T-helper 1 cell treated with Interleukin-12 subunit alpha and Interleukin-12 subunit beta and Interleukin-4 antibody, amounts not matched to agents 30 μg/mL and 1 μg/mL, for 36 hours (primary cell): ENCODE measurements at regions not wholly inside any gene's neighbourhood (a gene's known extent, or its start where the extent isn't known, plus 50 kb on each side); places are given as distances from the start of the nearest gene placed in this dataset.
"Not testable (repeated sequence)": the region's sequence is repeated elsewhere in the genome, so short reads cannot be mapped to it uniquely, and the experiment has no call there.

Experiments
- H3K27ac Mint-ChIP-seq: one replicate; pipeline ENCODE4 v1.8.0; 2021; ENCODE audit warnings: mild to moderate bottlenecking, mixed read lengths
- H3K27me3 Mint-ChIP-seq: one replicate; pipeline ENCODE4 v1.8.0; 2021; ENCODE audit warnings: low read depth, mixed read lengths
- H3K36me3 Mint-ChIP-seq: one replicate; pipeline ENCODE4 v1.8.0; 2021; ENCODE audit warnings: low read depth, mixed read lengths
- H3K4me1 Mint-ChIP-seq: one replicate; pipeline ENCODE4 v1.8.0; 2021; ENCODE audit warnings: low read depth, mixed read lengths
- H3K4me3 Mint-ChIP-seq: one replicate; pipeline ENCODE4 v1.8.0; 2021; ENCODE audit warnings: mild to moderate bottlenecking, moderate library complexity, mixed read lengths
- H3K9me3 Mint-ChIP-seq: one replicate; pipeline ENCODE4 v1.8.0; 2021; ENCODE audit warnings: mixed read lengths

GRCh38 chr16:87198881-87199280, 118.3 kb downstream of the C16orf95 start:
- Mint-ChIP-seq H3K4me3 (no peak overlapping the region), H3K36me3 (no peaks in the 10 kb centered on the region), H3K27me3 (peaks cover under 1% of the 10 kb centered on the region), H3K9me3 (peaks cover 3% of the 10 kb centered on the region), H3K27ac (no peak overlapping the region), H3K4me1 (peaks cover 4% of the 10 kb centered on the region)

GRCh38 chr16:87199379-87199778, 117.8 kb downstream of the C16orf95 start:
- peaks cover 3% of the 10 kb centered on the region for H3K9me3 Mint-ChIP-seq
- H3K4me3 Mint-ChIP-seq, result no peak overlapping the region
- peaks cover 4% of the 10 kb centered on the region for H3K27me3 Mint-ChIP-seq
- no peak overlapping the region for H3K27ac Mint-ChIP-seq
- H3K4me1 Mint-ChIP-seq, result peaks cover 4% of the 10 kb centered on the region
- no peaks in the 10 kb centered on the region for H3K36me3 Mint-ChIP-seq

GRCh38 chr16:87199901-87200300, 117.3 kb downstream of the C16orf95 start:
- Mint-ChIP-seq H3K36me3 (no peaks in the 10 kb centered on the region), H3K4me3 (no peak overlapping the region), H3K27ac (no peak overlapping the region), H3K27me3 (peaks cover 4% of the 10 kb centered on the region), H3K9me3 (peaks cover 3% of the 10 kb centered on the region), H3K4me1 (peaks cover 4% of the 10 kb centered on the region)

GRCh38 chr16:87200637-87201036, 116.6 kb downstream of the C16orf95 start:
- Mint-ChIP-seq H3K9me3 (peaks cover 3% of the 10 kb centered on the region), H3K4me3 (no peak overlapping the region), H3K27ac (no peak overlapping the region), H3K27me3 (peaks cover 4% of the 10 kb centered on the region), H3K4me1 (peaks cover 4% of the 10 kb centered on the region), H3K36me3 (no peaks in the 10 kb centered on the region)

- no peaks in the 10 kb centered on the region for H3K36me3 Mint-ChIP-seq
- H3K9me3 Mint-ChIP-seq, result peaks cover 3% of the 10 kb centered on the region
- peaks cover 4% of the 10 kb centered on the region for H3K27me3 Mint-ChIP-seq
- H3K27ac Mint-ChIP-seq, result no peak overlapping the region
- H3K4me1 Mint-ChIP-seq, result peaks cover 4% of the 10 kb centered on the region
- H3K4me3 Mint-ChIP-seq, result no peak overlapping the region
Measured at GRCh38 chr16:87201052-87201451, 116.1 kb downstream of the C16orf95 start.

- peaks cover 3% of the 10 kb centered on the region for H3K9me3 Mint-ChIP-seq
- no peaks in the 10 kb centered on the region for H3K36me3 Mint-ChIP-seq
- no peak overlapping the region for H3K4me3 Mint-ChIP-seq
- peaks cover 4% of the 10 kb centered on the region for H3K27me3 Mint-ChIP-seq
- peaks cover 4% of the 10 kb centered on the region for H3K4me1 Mint-ChIP-seq
- H3K27ac Mint-ChIP-seq, result no peak overlapping the region
Measured at GRCh38 chr16:87201790-87202189, 115.4 kb downstream of the C16orf95 start.

GRCh38 chr16:87202346-87202745, 114.8 kb downstream of the C16orf95 start:
- H3K4me3 Mint-ChIP-seq, result no peak overlapping the region
- peaks cover 4% of the 10 kb centered on the region for H3K27me3 Mint-ChIP-seq
- H3K4me1 Mint-ChIP-seq, result peaks cover 4% of the 10 kb centered on the region
- peaks cover 3% of the 10 kb centered on the region for H3K9me3 Mint-ChIP-seq
- H3K36me3 Mint-ChIP-seq, result no peaks in the 10 kb centered on the region
- no peak overlapping the region for H3K27ac Mint-ChIP-seq

- no peak overlapping the region for H3K27ac Mint-ChIP-seq
- H3K27me3 Mint-ChIP-seq, result peaks cover 4% of the 10 kb centered on the region
- peaks cover 4% of the 10 kb centered on the region for H3K4me1 Mint-ChIP-seq
- H3K9me3 Mint-ChIP-seq, result peaks cover 3% of the 10 kb centered on the region
- no peaks in the 10 kb centered on the region for H3K36me3 Mint-ChIP-seq
- H3K4me3 Mint-ChIP-seq, result no peak overlapping the region
Measured at GRCh38 chr16:87203060-87203656, 114.0 kb downstream of the C16orf95 start.

- Mint-ChIP-seq H3K36me3 (no peaks in the 10 kb centered on the region), H3K4me3 (no peak overlapping the region), H3K4me1 (peaks cover 2% of the 10 kb centered on the region), H3K27me3 (peaks cover 4% of the 10 kb centered on the region), H3K27ac (no peak overlapping the region), H3K9me3 (no peaks in the 10 kb centered on the region)
Measured at GRCh38 chr16:87206646-87207451, 110.3 kb downstream of the C16orf95 start.

- H3K27ac Mint-ChIP-seq, result no peak overlapping the region
- H3K27me3 Mint-ChIP-seq, result peaks cover 4% of the 10 kb centered on the region
- H3K36me3 Mint-ChIP-seq, result no peaks in the 10 kb centered on the region
- no peak overlapping the region for H3K4me3 Mint-ChIP-seq
- H3K9me3 Mint-ChIP-seq, result no peaks in the 10 kb centered on the region
- peaks cover 2% of the 10 kb centered on the region for H3K4me1 Mint-ChIP-seq
Measured at GRCh38 chr16:87207509-87207908, 109.7 kb downstream of the C16orf95 start.

GRCh38 chr16:87207965-87208364, 109.2 kb downstream of the C16orf95 start:
- Mint-ChIP-seq H3K36me3 (no peaks in the 10 kb centered on the region), H3K27ac (no peak overlapping the region), H3K4me1 (peaks cover 2% of the 10 kb centered on the region), H3K27me3 (peaks cover 4% of the 10 kb centered on the region), H3K4me3 (no peak overlapping the region), H3K9me3 (no peaks in the 10 kb centered on the region)

- not testable (repeated sequence) for H3K4me3 Mint-ChIP-seq, H3K27ac Mint-ChIP-seq, H3K27me3 Mint-ChIP-seq, H3K4me1 Mint-ChIP-seq, H3K36me3 Mint-ChIP-seq, H3K9me3 Mint-ChIP-seq
Measured at GRCh38 chr16:87208968-87209367, 108.2 kb downstream of the C16orf95 start.

- no peak overlapping the region for H3K27ac Mint-ChIP-seq
- H3K4me3 Mint-ChIP-seq, result no peak overlapping the region
- no peaks in the 10 kb centered on the region for H3K27me3 Mint-ChIP-seq
- H3K9me3 Mint-ChIP-seq, result no peaks in the 10 kb centered on the region
- H3K4me1 Mint-ChIP-seq, result no peaks in the 10 kb centered on the region
- H3K36me3 Mint-ChIP-seq, result no peaks in the 10 kb centered on the region
Measured at GRCh38 chr16:87209808-87210512, 107.2 kb downstream of the C16orf95 start.

- Mint-ChIP-seq H3K27ac (no peak overlapping the region), H3K9me3 (no peaks in the 10 kb centered on the region), H3K36me3 (no peaks in the 10 kb centered on the region), H3K4me1 (no peaks in the 10 kb centered on the region), H3K4me3 (no peak overlapping the region), H3K27me3 (no peaks in the 10 kb centered on the region)
Measured at GRCh38 chr16:87210894-87211293, 106.3 kb downstream of the C16orf95 start.

- no peaks in the 10 kb centered on the region for H3K4me1 Mint-ChIP-seq
- H3K27me3 Mint-ChIP-seq, result no peaks in the 10 kb centered on the region
- no peak overlapping the region for H3K27ac Mint-ChIP-seq
- no peaks in the 10 kb centered on the region for H3K36me3 Mint-ChIP-seq
- no peak overlapping the region for H3K4me3 Mint-ChIP-seq
- H3K9me3 Mint-ChIP-seq, result no peaks in the 10 kb centered on the region
Measured at GRCh38 chr16:87212026-87212425, 105.2 kb downstream of the C16orf95 start.
